GM06990 (cell line): ENCODE measurements at regions not wholly inside any gene's neighbourhood (a gene's known extent, or its start where the extent isn't known, plus 50 kb on each side); places are given as distances from the start of the nearest gene placed in this dataset.

Experiments
- DNase-seq: peaks from one replicate; pipeline ENCODE4 v3.0.0-alpha.2; 2011; ENCODE audit not compliant: insufficient read length; ENCODE audit errors: extremely low read depth
- H3K27me3 ChIP-seq: replicated peaks from 2 replicates; pipeline ENCODE4 v1.6.0; 2011; ENCODE audit warnings: low read length; ENCODE audit not compliant: control insufficient read depth, insufficient read depth
- H3K36me3 ChIP-seq: 2 replicates; pipeline ENCODE4 v1.5.1; 2011; ENCODE audit warnings: low read length; ENCODE audit not compliant: control insufficient read depth, insufficient read depth
- H3K4me3 ChIP-seq: replicated peaks from 2 replicates; pipeline ENCODE4 v1.5.1; 2011; ENCODE audit warnings: low read depth, mild to moderate bottlenecking, control low read depth, low read length
- TF ChIP-seq, protein P1 (sequence below): IDR thresholded peaks from 2 replicates; pipeline ENCODE4 v1.5.1; 2011; ENCODE audit warnings: low read length, control low read depth, mild to moderate bottlenecking, inconsistent platforms; ENCODE audit not compliant: insufficient read depth, poor library complexity, severe bottlenecking

DNA sequence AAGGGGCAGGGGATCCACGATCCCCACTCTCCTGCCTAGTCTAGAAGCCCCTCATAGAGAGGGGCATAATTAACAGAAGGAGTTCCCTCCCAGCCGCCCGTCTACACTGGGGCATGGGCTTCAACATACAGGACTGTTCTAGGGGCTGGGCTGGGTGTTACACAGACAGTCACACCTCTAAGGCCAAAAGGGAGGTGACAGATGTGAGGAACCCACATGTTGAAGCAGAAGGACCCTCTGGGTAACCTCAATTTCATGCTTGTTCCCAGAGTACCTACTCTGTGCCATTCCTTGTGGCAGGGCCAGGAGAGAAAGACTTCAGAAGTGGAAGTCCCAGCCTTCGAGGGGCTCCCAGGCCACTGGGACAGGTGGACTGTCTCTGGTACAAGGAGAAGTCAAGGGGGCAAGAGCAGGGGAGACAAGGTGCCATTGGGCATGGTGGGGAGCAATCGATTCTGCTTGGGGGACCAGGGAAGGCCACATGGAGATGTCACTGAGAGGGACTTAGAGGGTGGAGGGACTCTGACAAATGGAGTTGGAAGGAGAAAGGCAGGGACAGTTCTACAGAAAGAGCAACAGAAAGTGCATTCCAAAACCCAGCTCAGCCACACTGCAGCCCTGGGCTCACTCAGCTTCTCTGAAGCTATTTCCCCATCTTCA lies 71.3 kb downstream of the CPN2 start:
- H3K4me3 ChIP-seq, result no peak overlapping the region
- H3K36me3 ChIP-seq, result no peaks in the 10 kb centered on the region
- no peak for DNase-seq
- TF ChIP-seq, protein P1, sequence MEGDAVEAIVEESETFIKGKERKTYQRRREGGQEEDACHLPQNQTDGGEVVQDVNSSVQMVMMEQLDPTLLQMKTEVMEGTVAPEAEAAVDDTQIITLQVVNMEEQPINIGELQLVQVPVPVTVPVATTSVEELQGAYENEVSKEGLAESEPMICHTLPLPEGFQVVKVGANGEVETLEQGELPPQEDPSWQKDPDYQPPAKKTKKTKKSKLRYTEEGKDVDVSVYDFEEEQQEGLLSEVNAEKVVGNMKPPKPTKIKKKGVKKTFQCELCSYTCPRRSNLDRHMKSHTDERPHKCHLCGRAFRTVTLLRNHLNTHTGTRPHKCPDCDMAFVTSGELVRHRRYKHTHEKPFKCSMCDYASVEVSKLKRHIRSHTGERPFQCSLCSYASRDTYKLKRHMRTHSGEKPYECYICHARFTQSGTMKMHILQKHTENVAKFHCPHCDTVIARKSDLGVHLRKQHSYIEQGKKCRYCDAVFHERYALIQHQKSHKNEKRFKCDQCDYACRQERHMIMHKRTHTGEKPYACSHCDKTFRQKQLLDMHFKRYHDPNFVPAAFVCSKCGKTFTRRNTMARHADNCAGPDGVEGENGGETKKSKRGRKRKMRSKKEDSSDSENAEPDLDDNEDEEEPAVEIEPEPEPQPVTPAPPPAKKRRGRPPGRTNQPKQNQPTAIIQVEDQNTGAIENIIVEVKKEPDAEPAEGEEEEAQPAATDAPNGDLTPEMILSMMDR, result no peak
- no peaks in the 10 kb centered on the region for H3K27me3 ChIP-seq

DNA sequence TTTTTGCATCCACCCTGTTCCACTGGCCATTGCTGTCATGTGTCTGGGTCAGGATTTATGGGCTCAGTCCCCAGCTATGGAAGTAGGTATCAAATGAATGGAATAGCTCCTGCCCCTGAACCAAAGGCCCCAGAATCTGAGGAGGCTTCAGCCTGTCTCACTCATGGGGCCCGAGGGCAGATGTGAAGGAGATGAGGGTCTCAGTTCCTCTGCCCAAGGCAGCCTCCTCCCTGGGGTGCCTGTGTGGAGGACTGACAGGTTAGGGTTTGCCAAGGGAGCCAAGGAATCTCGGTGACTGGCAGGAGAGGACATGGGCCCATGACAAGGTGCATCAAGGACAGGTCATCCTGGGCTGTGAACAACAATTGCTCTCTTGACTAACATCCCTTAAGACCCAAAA lies 70.4 kb downstream of the CPN2 start:
- TF ChIP-seq, protein P1, result no peak
- no peak for DNase-seq
- H3K4me3 ChIP-seq, result no peak overlapping the region
- H3K27me3 ChIP-seq, result no peaks in the 10 kb centered on the region
- no peaks in the 10 kb centered on the region for H3K36me3 ChIP-seq

- Histone ChIP-seq H3K27me3 (no peaks in the 10 kb centered on the region), H3K36me3 (no peaks in the 10 kb centered on the region), H3K4me3 (no peak overlapping the region)
- TF ChIP-seq, protein P1, result no peak
- no peak for DNase-seq
These were observed 69.8 kb downstream of the CPN2 start for GRCh38 chr3:194281306-194281705.

- H3K36me3 ChIP-seq, result no peaks in the 10 kb centered on the region
- DNase-seq, result no peak
- no peaks in the 10 kb centered on the region for H3K27me3 ChIP-seq
- TF ChIP-seq, protein P1, result no peak
- no peak overlapping the region for H3K4me3 ChIP-seq
These were observed 69.4 kb downstream of the CPN2 start for GRCh38 chr3:194281766-194282165.

- Histone ChIP-seq H3K36me3 (no peaks in the 10 kb centered on the region), H3K4me3 (no peak overlapping the region), H3K27me3 (no peaks in the 10 kb centered on the region)
- DNase-seq, result no peak
- TF ChIP-seq, protein P1, result no peak
These were observed 68.5 kb downstream of the CPN2 start for GRCh38 chr3:194282436-194283122.
